ENCODE measurements at regions not wholly inside any gene's neighbourhood (a gene's known extent, or its start where the extent isn't known, plus 50 kb on each side); places are given as distances from the start of the nearest gene placed in this dataset.
"Not testable (repeated sequence)": the region's sequence is repeated elsewhere in the genome, so short reads cannot be mapped to it uniquely, and the experiment has no call there.

- H3K36me3 ChIP-seq: no peaks in the 10 kb centered on the region
- intact Hi-C loops (cut with micrococcal nuclease): no loop called here
- no peak overlapping the region for H3K4me3 ChIP-seq
- H3K4me1 ChIP-seq: no peaks in the 10 kb centered on the region
- TF ChIP-seq CTCF (IDR thresholded peaks at IDR 0.05; ENCODE audit: borderline replicate concordance): no peak
- H3K9me3 ChIP-seq (replicated peaks): no peaks in the 10 kb centered on the region
- H3K27me3 ChIP-seq (ENCODE audit: low read depth): peaks cover 5% of the 10 kb centered on the region
- H3K27ac ChIP-seq (replicated peaks): no peak overlapping the region
- no peak for DNase-seq
Observed at GRCh38 chr2:36168115-36168514, 187.5 kb upstream of the CRIM1 start.

GRCh38 chr2:36165132-36165531 lies 190.4 kb upstream of the CRIM1 start:
- TF ChIP-seq CTCF (IDR thresholded peaks at IDR 0.05; ENCODE audit: borderline replicate concordance): no peak
- Histone ChIP-seq H3K27ac (replicated peaks) (no peak overlapping the region), H3K9me3 (replicated peaks) (no peaks in the 10 kb centered on the region), H3K27me3 (ENCODE audit: low read depth) (peaks cover 5% of the 10 kb centered on the region), H3K4me1 (no peaks in the 10 kb centered on the region), H3K4me3 (no peak overlapping the region), H3K36me3 (no peaks in the 10 kb centered on the region)
- intact Hi-C loops (cut with micrococcal nuclease): no loop called here
- no peak for DNase-seq

- no peak overlapping the region for H3K27ac ChIP-seq (replicated peaks)
- H3K4me1 ChIP-seq: no peaks in the 10 kb centered on the region
- no peaks in the 10 kb centered on the region for H3K36me3 ChIP-seq
- no peak for DNase-seq
- peaks cover 12% of the 10 kb centered on the region for H3K27me3 ChIP-seq (ENCODE audit: low read depth)
- intact Hi-C loops (cut with micrococcal nuclease): no loop called here
- no peak overlapping the region for H3K4me3 ChIP-seq
- no peaks in the 10 kb centered on the region for H3K9me3 ChIP-seq (replicated peaks)
- no peak for TF ChIP-seq CTCF (IDR thresholded peaks at IDR 0.05; ENCODE audit: borderline replicate concordance)
Observed at GRCh38 chr2:36163520-36164254, 191.9 kb upstream of the CRIM1 start.

- H3K27ac ChIP-seq (replicated peaks); H3K4me1 ChIP-seq; DNase-seq; H3K36me3 ChIP-seq; intact Hi-C loops (cut with micrococcal nuclease); H3K27me3 ChIP-seq (ENCODE audit: low read depth); H3K9me3 ChIP-seq (replicated peaks); H3K4me3 ChIP-seq: not testable (repeated sequence)
Observed at GRCh38 chr2:36157093-36157492, 198.5 kb upstream of the CRIM1 start.

GRCh38 chr2:36147670-36148390 lies 207.7 kb upstream of the CRIM1 start:
- no peaks in the 10 kb centered on the region for H3K9me3 ChIP-seq (replicated peaks)
- no peak overlapping the region for H3K4me3 ChIP-seq
- no peaks in the 10 kb centered on the region for H3K4me1 ChIP-seq
- no peaks in the 10 kb centered on the region for H3K36me3 ChIP-seq
- intact Hi-C loops (cut with micrococcal nuclease): no loop called here
- no peak for TF ChIP-seq CTCF (IDR thresholded peaks at IDR 0.05; ENCODE audit: borderline replicate concordance)
- H3K27ac ChIP-seq (replicated peaks): no peak overlapping the region
- H3K27me3 ChIP-seq (ENCODE audit: low read depth): no peaks in the 10 kb centered on the region
- no peak for DNase-seq

GRCh38 chr2:36146765-36147164 lies 208.8 kb upstream of the CRIM1 start:
- H3K27me3 ChIP-seq (ENCODE audit: low read depth): no peaks in the 10 kb centered on the region
- no peaks in the 10 kb centered on the region for H3K9me3 ChIP-seq (replicated peaks)
- no peak for DNase-seq
- TF ChIP-seq CTCF (IDR thresholded peaks at IDR 0.05; ENCODE audit: borderline replicate concordance): no peak
- H3K4me1 ChIP-seq: no peaks in the 10 kb centered on the region
- no peak overlapping the region for H3K4me3 ChIP-seq
- intact Hi-C loops (cut with micrococcal nuclease): no loop called here
- no peak overlapping the region for H3K27ac ChIP-seq (replicated peaks)
- H3K36me3 ChIP-seq: no peaks in the 10 kb centered on the region

All from left ventricle myocardium inferior (tissue), 1 donor.